ENCODE measurements at regions not wholly inside any gene's neighbourhood (a gene's known extent, or its start where the extent isn't known, plus 50 kb on each side); places are given as distances from the start of the nearest gene placed in this dataset.

DNA sequence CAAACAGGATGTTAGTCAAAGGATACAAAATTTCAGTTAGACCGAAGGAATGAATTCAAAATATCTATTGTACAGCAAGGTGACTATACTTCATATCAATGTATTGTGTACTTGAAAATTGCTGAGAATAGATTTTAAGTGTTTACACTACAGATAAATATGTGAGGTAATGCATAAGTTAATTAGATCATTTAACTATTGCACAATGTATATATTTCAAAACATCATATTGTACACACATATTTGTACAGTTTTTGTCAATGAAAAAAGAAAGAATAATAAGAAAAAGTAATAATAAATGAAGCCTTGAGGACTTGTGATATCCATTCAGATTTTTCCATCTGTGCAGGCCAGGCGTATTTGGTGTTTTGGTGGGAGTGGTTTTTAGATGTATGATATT is 367.4 kb upstream of the SNX7 start:
- no peaks in the 10 kb centered on the region for H3K27me3 ChIP-seq
- no peak for DNase-seq
- H3K4me1 ChIP-seq (replicated peaks in 1 of 2): no peaks in the 10 kb centered on the region
- H3K4me3 ChIP-seq: no peak overlapping the region
- H3K9me3 ChIP-seq (replicated peaks in 1 of 3): peaks cover 0 to 2% (median 0%) of the 10 kb centered on the region in 3 donors
- intact Hi-C loops (cut with DNase I): no loop called here
- WGBS, 4 donors: 83 to 91% (median 88%) methylated on average over 2 of the region's 2 CpGs
- no peaks in the 10 kb centered on the region for H3K36me3 ChIP-seq (replicated peaks in 1 of 2)
- TF ChIP-seq, protein P1, sequence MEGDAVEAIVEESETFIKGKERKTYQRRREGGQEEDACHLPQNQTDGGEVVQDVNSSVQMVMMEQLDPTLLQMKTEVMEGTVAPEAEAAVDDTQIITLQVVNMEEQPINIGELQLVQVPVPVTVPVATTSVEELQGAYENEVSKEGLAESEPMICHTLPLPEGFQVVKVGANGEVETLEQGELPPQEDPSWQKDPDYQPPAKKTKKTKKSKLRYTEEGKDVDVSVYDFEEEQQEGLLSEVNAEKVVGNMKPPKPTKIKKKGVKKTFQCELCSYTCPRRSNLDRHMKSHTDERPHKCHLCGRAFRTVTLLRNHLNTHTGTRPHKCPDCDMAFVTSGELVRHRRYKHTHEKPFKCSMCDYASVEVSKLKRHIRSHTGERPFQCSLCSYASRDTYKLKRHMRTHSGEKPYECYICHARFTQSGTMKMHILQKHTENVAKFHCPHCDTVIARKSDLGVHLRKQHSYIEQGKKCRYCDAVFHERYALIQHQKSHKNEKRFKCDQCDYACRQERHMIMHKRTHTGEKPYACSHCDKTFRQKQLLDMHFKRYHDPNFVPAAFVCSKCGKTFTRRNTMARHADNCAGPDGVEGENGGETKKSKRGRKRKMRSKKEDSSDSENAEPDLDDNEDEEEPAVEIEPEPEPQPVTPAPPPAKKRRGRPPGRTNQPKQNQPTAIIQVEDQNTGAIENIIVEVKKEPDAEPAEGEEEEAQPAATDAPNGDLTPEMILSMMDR (IDR thresholded peaks at IDR 0.05): no peak
- TF ChIP-seq POLR2A (IDR thresholded peaks at IDR 0.05): no peak
- H3K27ac ChIP-seq: no peak overlapping the region

DNA sequence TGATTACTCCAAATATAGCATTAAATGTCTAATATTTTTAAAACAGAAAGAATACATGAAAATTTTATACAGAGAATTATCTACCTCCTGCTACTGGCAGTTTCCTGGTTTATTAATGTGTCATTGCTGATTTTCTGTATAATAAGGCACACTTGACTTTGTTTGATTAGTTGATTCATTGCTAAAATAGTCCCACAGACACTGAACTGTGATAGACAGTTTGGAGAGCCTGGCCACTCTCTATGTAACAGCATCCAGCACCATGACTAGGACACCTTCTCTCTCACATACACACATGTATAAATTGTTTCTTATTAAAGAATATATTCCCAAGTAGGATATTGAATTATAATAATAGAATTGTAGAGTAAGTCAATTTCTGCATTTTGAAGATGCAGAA is 368.5 kb upstream of the SNX7 start:
- TF ChIP-seq, protein P1 (IDR thresholded peaks at IDR 0.05): no peak
- TF ChIP-seq POLR2A (IDR thresholded peaks at IDR 0.05): no peak
- DNase-seq: no peak
- Histone ChIP-seq H3K4me1 (replicated peaks in 1 of 2) (no peaks in the 10 kb centered on the region), H3K27me3 (no peaks in the 10 kb centered on the region), H3K36me3 (replicated peaks in 1 of 2) (no peaks in the 10 kb centered on the region), H3K4me3 (no peak overlapping the region), H3K9me3 (replicated peaks in 1 of 3) (peaks cover 0 to 5% (median 0%) of the 10 kb centered on the region in 3 donors), H3K27ac (no peak overlapping the region)
- intact Hi-C loops (cut with DNase I): no loop called here

DNA sequence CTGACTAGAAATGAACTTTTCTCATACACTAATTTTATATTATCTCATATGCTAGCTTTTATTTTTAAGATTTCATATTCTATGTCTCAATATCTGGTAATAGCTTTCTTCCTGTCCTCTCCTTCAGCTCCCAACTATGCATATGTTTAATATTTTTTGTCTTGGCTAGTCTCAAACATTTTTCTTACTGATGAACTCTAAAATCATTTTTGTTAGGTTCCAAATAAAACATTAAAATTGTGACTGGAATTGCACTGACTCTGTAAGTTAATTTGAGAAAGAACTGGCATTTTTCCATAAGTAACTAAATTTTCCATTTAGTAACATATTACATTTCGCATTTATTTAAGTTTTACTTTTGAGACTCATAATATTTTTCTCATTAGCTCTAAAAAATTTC is 368.5 kb upstream of the DPYD start:
- Histone ChIP-seq H3K9me3 (replicated peaks in 1 of 3) (peaks cover 0 to 5% (median 0%) of the 10 kb centered on the region in 3 donors), H3K4me1 (replicated peaks in 1 of 2) (no peaks in the 10 kb centered on the region), H3K27me3 (no peaks in the 10 kb centered on the region), H3K36me3 (replicated peaks in 1 of 2) (no peaks in the 10 kb centered on the region), H3K4me3 (no peak overlapping the region), H3K27ac (no peak overlapping the region)
- 61 to 79% (median 70%) methylated on average over 1 of the region's 1 CpG for WGBS, 4 donors
- TF ChIP-seq POLR2A (IDR thresholded peaks at IDR 0.05): no peak
- TF ChIP-seq, protein P1 (IDR thresholded peaks at IDR 0.05): no peak
- intact Hi-C loops (cut with DNase I): no loop called here
- no peak for DNase-seq

DNA sequence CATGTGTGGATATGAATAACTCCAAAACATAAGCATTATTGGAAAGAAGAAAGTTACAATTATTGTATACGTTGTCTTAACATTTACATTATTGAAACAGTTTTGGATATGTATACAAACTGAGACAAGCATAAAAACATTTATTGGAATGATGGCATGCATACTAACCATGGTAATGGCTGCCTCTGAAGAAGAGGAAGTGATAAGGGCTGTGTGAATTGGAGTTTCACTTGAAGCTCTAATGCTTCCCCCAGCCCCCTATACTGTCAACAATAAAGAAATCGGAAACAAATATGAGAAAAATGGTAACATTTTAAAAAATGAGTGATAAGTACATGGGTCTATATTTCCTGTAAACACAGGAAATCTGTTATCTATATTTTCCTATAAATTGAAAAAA is 367.7 kb upstream of the DPYD start:
- H3K27ac ChIP-seq: no peak overlapping the region
- TF ChIP-seq POLR2A (IDR thresholded peaks at IDR 0.05): no peak
- no peaks in the 10 kb centered on the region for H3K27me3 ChIP-seq
- intact Hi-C loops (cut with DNase I): no loop called here
- H3K9me3 ChIP-seq (replicated peaks in 1 of 3): peaks cover 0 to 5% (median 0%) of the 10 kb centered on the region in 3 donors
- no peak overlapping the region for H3K4me3 ChIP-seq
- no peaks in the 10 kb centered on the region for H3K4me1 ChIP-seq (replicated peaks in 1 of 2)
- DNase-seq: no peak
- WGBS, 4 donors: 65 to 82% (median 77%) methylated on average over 2 of the region's 2 CpGs
- no peaks in the 10 kb centered on the region for H3K36me3 ChIP-seq (replicated peaks in 1 of 2)

DNA sequence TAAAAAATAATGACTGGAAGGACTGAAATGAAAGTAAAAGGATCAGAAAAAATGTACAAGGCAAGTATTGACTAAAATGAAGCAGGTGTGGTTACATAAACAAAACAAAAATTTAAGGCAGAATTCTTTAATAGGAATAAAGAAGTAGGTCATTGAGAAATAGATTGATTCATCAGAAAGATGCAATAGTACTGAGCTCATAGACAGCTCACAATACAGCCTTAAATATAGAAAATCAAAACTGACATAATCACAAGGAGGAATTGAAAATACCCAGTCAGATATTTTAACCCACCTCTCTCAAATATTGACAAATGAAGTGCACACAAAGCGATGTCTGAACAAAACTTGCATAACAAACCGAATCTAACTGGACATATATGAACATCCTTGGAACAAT is 366.8 kb upstream of the DPYD start:
- no peaks in the 10 kb centered on the region for H3K36me3 ChIP-seq (replicated peaks in 1 of 2)
- 75 to 84% (median 78%) methylated on average over 2 of the region's 2 CpGs for WGBS, 4 donors
- peaks cover 0 to 5% (median 0%) of the 10 kb centered on the region in 3 donors for H3K9me3 ChIP-seq (replicated peaks in 1 of 3)
- H3K27ac ChIP-seq: no peak overlapping the region
- H3K4me1 ChIP-seq (replicated peaks in 1 of 2): no peaks in the 10 kb centered on the region
- no peak for DNase-seq
- no peaks in the 10 kb centered on the region for H3K27me3 ChIP-seq
- intact Hi-C loops (cut with DNase I): no loop called here
- TF ChIP-seq POLR2A (IDR thresholded peaks at IDR 0.05): no peak
- no peak overlapping the region for H3K4me3 ChIP-seq

All from adrenal gland (tissue), 9 donors.